Endothelial cell of umbilical vein (primary cell): ENCODE measurements at regions not wholly inside any gene's neighbourhood (a gene's known extent, or its start where the extent isn't known, plus 50 kb on each side); places are given as distances from the start of the nearest gene placed in this dataset.

Source experiments
- BruUV-seq: library from RNA; stranded (reverse); fragments of 400-500 nt; replicated peaks from 2 replicates; lab custom pipeline; 2021; lab: Mats Ljungman, UMichigan
- CTCF ChIA-PET: fragments of 300-600, 350-600 bp; sonication (Branson Sonifier 250); formaldehyde crosslinking; loops from one replicate; lab custom pipeline; 2021; ENCODE audit warnings: antibody characterized with exemption, inconsistent platforms; lab: Charles Lee
- POLR2A ChIA-PET: fragments of 300-600, 350-600 bp; sonication (Branson Sonifier 250); formaldehyde crosslinking; loops from one replicate; lab custom pipeline; 2021; ENCODE audit warnings: antibody characterized with exemption, inconsistent platforms; lab: Charles Lee
- DNase-seq: peaks from one replicate; pipeline ENCODE4 v3.0.0-alpha.2; 2011; ENCODE audit warnings: low read depth, low spot score
- FAIRE-seq: peaks from 2 replicates; lab custom pipeline; 2011; peaks lifted over from hg19 to GRCh38; lab: Jason Lieb, UNC
- H2AFZ ChIP-seq: 2 replicates; pipeline ENCODE4 v1.6.0; 2012; ENCODE audit warnings: low read depth, low read length, control low read depth, inconsistent platforms
- H3K27ac ChIP-seq: 2 replicates; pipeline ENCODE4 v1.5.1; 2011; ENCODE audit warnings: low read depth, mild to moderate bottlenecking, control low read depth, low read length, moderate library complexity; ENCODE audit not compliant: insufficient read depth
- H3K27me3 ChIP-seq, 2 experiments: 2 replicates each; pipeline versions ENCODE4 v1.6.0 to v1.6.1; 2011; ENCODE audit warnings: low read length in 2 of 2, mixed read lengths in 1 of 2; ENCODE audit not compliant: control insufficient read depth in 2 of 2, insufficient read depth in 2 of 2
- H3K36me3 ChIP-seq, 2 experiments: 2 replicates in 1 of 2; 3 replicates in 1 of 2; pipeline ENCODE4 v1.5.1; 2011; ENCODE audit warnings: low read length in 2 of 2, mild to moderate bottlenecking in 1 of 2, moderate library complexity in 1 of 2; ENCODE audit not compliant: control insufficient read depth in 2 of 2, insufficient read depth in 2 of 2; ENCODE audit errors: extremely low read depth in 1 of 2
- H3K4me1 ChIP-seq: 3 replicates; pipeline ENCODE4 v1.5.1; 2011; ENCODE audit warnings: mild to moderate bottlenecking, low read length; ENCODE audit not compliant: control insufficient read depth, insufficient read depth; ENCODE audit errors: extremely low read depth
- H3K4me2 ChIP-seq: 2 replicates; pipeline ENCODE4 v1.6.1; 2011; ENCODE audit warnings: low read length, control low read depth, mixed read lengths; ENCODE audit not compliant: insufficient read depth
- H3K4me3 ChIP-seq, 3 experiments: fragments of 200-600 bp in 1 of 3; sonication (generic), shearing (Covaris generic) in 1 of 3; replicated peaks in 1 of 3; 2 replicates each; pipeline ENCODE4 v1.5.1; 2011 to 2016; ENCODE audit warnings: control low read depth in 3 of 3, low read length in 3 of 3, mild to moderate bottlenecking in 2 of 3, inconsistent platforms in 1 of 3, low read depth in 1 of 3, moderate library complexity in 1 of 3; ENCODE audit not compliant: insufficient read depth in 1 of 3
- H3K79me2 ChIP-seq: 2 replicates; pipeline ENCODE4 v1.6.0; 2012; ENCODE audit warnings: low read length, inconsistent platforms; ENCODE audit not compliant: control insufficient read depth, insufficient read depth
- H3K9ac ChIP-seq: replicated peaks from 2 replicates; pipeline ENCODE3; 2011; ENCODE audit warnings: low read length, control low read depth; ENCODE audit not compliant: insufficient read depth; ENCODE audit errors: extremely low read depth
- H3K9me1 ChIP-seq: replicated peaks from 3 replicates; pipeline ENCODE4 v1.6.0; 2011; ENCODE audit warnings: mild to moderate bottlenecking, low read length; ENCODE audit not compliant: control insufficient read depth, insufficient read depth; ENCODE audit errors: extremely low read depth
- H3K9me3 ChIP-seq: replicated peaks from 2 replicates; pipeline ENCODE4 v1.5.1; 2012; ENCODE audit warnings: low read length, inconsistent platforms; ENCODE audit not compliant: control insufficient read depth, insufficient read depth
- H4K20me1 ChIP-seq: replicated peaks from 2 replicates; pipeline ENCODE3; 2011; ENCODE audit warnings: mild to moderate bottlenecking, low read length; ENCODE audit not compliant: control insufficient read depth, insufficient read depth; ENCODE audit errors: extremely low read depth
- EZH2 ChIP-seq: IDR thresholded peaks from 2 replicates; pipeline ENCODE4 v1.6.1; 2012; ENCODE audit warnings: borderline replicate concordance, low read depth, mild to moderate bottlenecking, moderate library complexity, low read length, inconsistent platforms; ENCODE audit not compliant: severe bottlenecking
- FOS ChIP-seq: IDR thresholded peaks from 2 replicates; pipeline ENCODE4 v1.6.1; 2011; ENCODE audit warnings: mild to moderate bottlenecking, low read length, moderate library complexity, borderline replicate concordance; ENCODE audit not compliant: insufficient read depth
- GATA2 ChIP-seq: IDR thresholded peaks from 2 replicates; pipeline ENCODE4 v1.7.0; 2011; ENCODE audit warnings: low read depth, mild to moderate bottlenecking, moderate library complexity, mixed read lengths, low read length; ENCODE audit not compliant: insufficient read length, insufficient read depth
- JUN ChIP-seq: IDR thresholded peaks from 2 replicates; pipeline ENCODE4 v1.6.1; 2011; ENCODE audit warnings: borderline replicate concordance, low read depth; ENCODE audit not compliant: insufficient read length, insufficient read depth
- MYC ChIP-seq: IDR thresholded peaks from one replicate; pipeline ENCODE4 v1.6.1; 2011; ENCODE audit warnings: mild to moderate bottlenecking, low read depth, low read length
- POLR2A ChIP-seq: IDR thresholded peaks from 2 replicates; pipeline ENCODE4 v1.6.1; 2012; ENCODE audit warnings: low read depth, mild to moderate bottlenecking, control low read depth, low read length
- POLR2AphosphoS5 ChIP-seq: IDR thresholded peaks from 2 replicates; pipeline ENCODE4 v1.6.1; 2012; ENCODE audit warnings: low read depth, mild to moderate bottlenecking, control low read depth, low read length, moderate library complexity; ENCODE audit not compliant: insufficient read depth
- dilution Hi-C: fragments of 300-500 bp; cut with MboI; formaldehyde crosslinking; loops from one replicate; pipeline ENCODE4 v1.15.0; 2019; ENCODE audit warnings: low sequenced_read_pairs; ENCODE audit not compliant: extremely low pct_ligation_motif_present
- intact Hi-C: fragments of 100-400 bp; cut with micrococcal nuclease; formaldehyde crosslinking; loops from one replicate; pipeline ENCODE4 v1.10.0; 2022
- TF ChIP-seq, protein P1 (sequence below): IDR thresholded peaks from 2 replicates; pipeline ENCODE4 v1.6.1; 2011; ENCODE audit not compliant: insufficient read depth, insufficient read length
- TF ChIP-seq, protein P2 (sequence below), 2 donors: IDR thresholded peaks; 1 replicate in 1 of 2; 2 replicates in 1 of 2; pipeline ENCODE4 v1.5.1; 2011; ENCODE audit warnings: low read length in 2 of 2, mild to moderate bottlenecking in 2 of 2, moderate library complexity in 2 of 2, control low read depth in 1 of 2, inconsistent platforms in 1 of 2, low read depth in 1 of 2; ENCODE audit not compliant: insufficient read depth in 1 of 2; ENCODE audit errors: extremely low read depth in 1 of 2

DNA sequence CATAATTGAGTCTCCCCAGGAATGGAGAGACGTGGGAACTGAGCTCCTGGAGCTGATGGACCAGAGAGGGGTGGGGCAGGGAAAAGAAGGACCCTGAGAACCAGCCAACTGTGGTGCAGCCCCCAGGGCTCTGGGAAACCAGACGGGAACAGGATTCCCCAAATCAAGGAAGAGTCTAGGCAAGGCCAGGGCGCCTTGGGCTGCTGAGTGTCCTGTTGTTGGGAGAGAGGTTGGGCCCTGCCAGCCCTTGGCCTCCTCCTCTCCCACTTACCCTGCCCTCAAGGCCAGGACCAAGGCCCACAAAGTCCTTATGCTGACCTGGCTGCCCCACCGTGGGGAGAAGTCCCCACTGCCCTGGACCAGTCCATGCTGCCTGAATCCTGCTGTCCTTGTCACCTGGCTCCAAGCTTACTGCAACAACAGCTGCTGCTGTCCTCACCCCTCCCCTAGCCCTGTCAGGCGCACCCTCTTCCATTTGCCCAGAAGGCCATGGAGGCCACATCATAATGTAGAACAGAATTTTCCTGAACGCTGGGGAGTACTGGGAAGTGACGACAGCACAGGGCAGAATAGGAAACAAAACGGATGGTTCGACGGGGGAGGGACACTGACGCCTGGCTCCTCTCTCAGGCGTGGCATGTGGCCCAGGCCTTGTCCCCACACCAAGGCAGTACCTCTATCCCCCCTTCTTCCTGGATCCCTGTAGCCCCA is 132.9 kb upstream of the ZMIZ1 start:
- intact Hi-C loops (no loop called here), dilution Hi-C loops (no loop called here)
- Histone ChIP-seq H2AFZ (peak overlapping the region; percentile 6), H3K4me2 (no peak overlapping the region), H4K20me1 (no peaks in the 10 kb centered on the region), H3K4me3 (no peak overlapping the region), H3K4me1 (peaks cover 33% of the 10 kb centered on the region), H3K9me1 (no peaks in the 10 kb centered on the region), H3K27ac (no peak overlapping the region), H3K27me3 (no peaks in the 10 kb centered on the region), H3K9me3 (no peaks in the 10 kb centered on the region), H3K36me3 (no peaks in the 10 kb centered on the region), H3K9ac (no peak overlapping the region), H3K79me2 (no peaks in the 10 kb centered on the region)
- no TSS peak for BruUV-seq
- POLR2A ChIA-PET: no interaction called here
- CTCF ChIA-PET: interaction anchor here (1.4 kb wide), 1 partner anchor 12 kb away, joined by 3 read pairs; no protein-coding TSS in a partner anchor
- DNase-seq: no peak
- FAIRE-seq: no peak
- no peak for TF ChIP-seq POLR2A

- H3K27me3 ChIP-seq: no peaks in the 10 kb centered on the region
- no peak overlapping the region for H3K4me2 ChIP-seq
- no peaks in the 10 kb centered on the region for H3K79me2 ChIP-seq
- intact Hi-C loops: no loop called here
- H3K9me1 ChIP-seq: no peaks in the 10 kb centered on the region
- H2AFZ ChIP-seq: peak overlapping the region; percentile 6
- ChIA-PET CTCF (interaction anchor here (1.4 kb wide), 1 partner anchor 11 kb away, joined by 3 read pairs; no protein-coding TSS in a partner anchor), POLR2A (no interaction called here)
- H3K36me3 ChIP-seq: no peaks in the 10 kb centered on the region
- no peak overlapping the region for H3K27ac ChIP-seq
- no peaks in the 10 kb centered on the region for H3K9me3 ChIP-seq
- no peak for DNase-seq
- no peak for TF ChIP-seq GATA2
- no peak for TF ChIP-seq POLR2A
- no peak for TF ChIP-seq MYC
- TF ChIP-seq EZH2: no peak
- TF ChIP-seq, protein P1, sequence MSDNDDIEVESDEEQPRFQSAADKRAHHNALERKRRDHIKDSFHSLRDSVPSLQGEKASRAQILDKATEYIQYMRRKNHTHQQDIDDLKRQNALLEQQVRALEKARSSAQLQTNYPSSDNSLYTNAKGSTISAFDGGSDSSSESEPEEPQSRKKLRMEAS: no peak
- no peak for TF ChIP-seq POLR2AphosphoS5
- TF ChIP-seq, protein P2, sequence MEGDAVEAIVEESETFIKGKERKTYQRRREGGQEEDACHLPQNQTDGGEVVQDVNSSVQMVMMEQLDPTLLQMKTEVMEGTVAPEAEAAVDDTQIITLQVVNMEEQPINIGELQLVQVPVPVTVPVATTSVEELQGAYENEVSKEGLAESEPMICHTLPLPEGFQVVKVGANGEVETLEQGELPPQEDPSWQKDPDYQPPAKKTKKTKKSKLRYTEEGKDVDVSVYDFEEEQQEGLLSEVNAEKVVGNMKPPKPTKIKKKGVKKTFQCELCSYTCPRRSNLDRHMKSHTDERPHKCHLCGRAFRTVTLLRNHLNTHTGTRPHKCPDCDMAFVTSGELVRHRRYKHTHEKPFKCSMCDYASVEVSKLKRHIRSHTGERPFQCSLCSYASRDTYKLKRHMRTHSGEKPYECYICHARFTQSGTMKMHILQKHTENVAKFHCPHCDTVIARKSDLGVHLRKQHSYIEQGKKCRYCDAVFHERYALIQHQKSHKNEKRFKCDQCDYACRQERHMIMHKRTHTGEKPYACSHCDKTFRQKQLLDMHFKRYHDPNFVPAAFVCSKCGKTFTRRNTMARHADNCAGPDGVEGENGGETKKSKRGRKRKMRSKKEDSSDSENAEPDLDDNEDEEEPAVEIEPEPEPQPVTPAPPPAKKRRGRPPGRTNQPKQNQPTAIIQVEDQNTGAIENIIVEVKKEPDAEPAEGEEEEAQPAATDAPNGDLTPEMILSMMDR (IDR thresholded peaks at IDR 0.05; ENCODE audit: extremely low read depth in 1 of 2, insufficient read depth in 1 of 2, low read depth in 1 of 2, low read length in 2 of 2): no peak
- no peak for TF ChIP-seq JUN
- no peak for TF ChIP-seq FOS
- H3K9ac ChIP-seq: no peak overlapping the region
- no TSS peak for BruUV-seq
- dilution Hi-C loops: no loop called here
- H3K4me1 ChIP-seq: peaks cover 30% of the 10 kb centered on the region
- FAIRE-seq: no peak
- no peak overlapping the region for H3K4me3 ChIP-seq
- no peaks in the 10 kb centered on the region for H4K20me1 ChIP-seq
These were observed 132.1 kb upstream of the ZMIZ1 start for GRCh38 chr10:78936412-78937342.
